ENCODE measurements at regions not wholly inside any gene's neighbourhood (a gene's known extent, or its start where the extent isn't known, plus 50 kb on each side); places are given as distances from the start of the nearest gene placed in this dataset.

DNA sequence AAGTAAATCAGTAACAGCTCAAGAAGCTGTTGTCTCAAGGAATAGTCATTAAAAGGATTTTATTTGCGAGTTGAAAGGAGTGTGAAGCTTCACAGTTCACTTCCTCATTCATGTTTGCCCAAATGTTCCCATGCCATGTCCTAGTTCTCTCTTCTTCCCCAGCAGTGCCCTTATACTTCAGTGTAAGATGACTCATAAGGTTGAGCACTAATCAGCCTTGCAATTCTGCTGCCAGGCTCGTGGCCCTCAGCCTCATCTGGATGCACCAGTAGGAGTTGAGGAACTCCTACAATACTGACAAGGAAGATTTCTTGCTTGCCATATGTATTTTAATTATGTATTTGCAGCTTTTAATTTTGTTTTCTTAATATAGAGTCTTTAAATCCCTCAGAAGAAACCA, 1980.4 kb downstream of the SUCLG1 start:
- dilution Hi-C loops (cut with MboI; ENCODE audit: extremely low pct_ligation_motif_present, low sequenced_read_pairs), result no loop called here
- FAIRE-seq (no peak), DNase-seq (ENCODE audit: low read depth, low spot score) (no peak)
- Histone ChIP-seq H3K9ac (ENCODE audit: control insufficient read depth, extremely low read depth, insufficient read depth, low read length) (no peak overlapping the region), H3K27me3 (ENCODE audit: control insufficient read depth, extremely low read depth, insufficient read depth, low read length) (no peaks in the 10 kb centered on the region), H3K4me2 (ENCODE audit: control insufficient read depth, extremely low read depth, insufficient read depth, low read depth, low read length) (no peak overlapping the region), H3K4me3 (ENCODE audit: control insufficient read depth in 2 of 3, extremely low read depth in 1 of 3, insufficient read depth in 2 of 3, low read depth in 1 of 3, low read length in 3 of 3) (no peak overlapping the region), H4K20me1 (ENCODE audit: control insufficient read depth, extremely low read depth, insufficient read depth, low read length) (no peaks in the 10 kb centered on the region), H3K9me3 (ENCODE audit: control insufficient read depth, low read depth, low read length) (peaks cover 1% of the 10 kb centered on the region), H3K79me2 (ENCODE audit: control insufficient read depth, insufficient read depth, low read length) (no peaks in the 10 kb centered on the region), H3K9me1 (ENCODE audit: control insufficient read depth, extremely low read depth, insufficient read depth, low read length) (no peaks in the 10 kb centered on the region), H2AFZ (ENCODE audit: control insufficient read depth, low read length) (no peak overlapping the region), H3K36me3 (ENCODE audit: control insufficient read depth in 2 of 2, extremely low read depth in 1 of 2, insufficient read depth in 2 of 2, low read length in 2 of 2) (no peaks in the 10 kb centered on the region), H3K27ac (ENCODE audit: control insufficient read depth, insufficient read depth, low read length) (no peak overlapping the region), H3K4me1 (ENCODE audit: control insufficient read depth, extremely low read depth, insufficient read depth, low read length) (no peaks in the 10 kb centered on the region)
- TF ChIP-seq, protein P1, sequence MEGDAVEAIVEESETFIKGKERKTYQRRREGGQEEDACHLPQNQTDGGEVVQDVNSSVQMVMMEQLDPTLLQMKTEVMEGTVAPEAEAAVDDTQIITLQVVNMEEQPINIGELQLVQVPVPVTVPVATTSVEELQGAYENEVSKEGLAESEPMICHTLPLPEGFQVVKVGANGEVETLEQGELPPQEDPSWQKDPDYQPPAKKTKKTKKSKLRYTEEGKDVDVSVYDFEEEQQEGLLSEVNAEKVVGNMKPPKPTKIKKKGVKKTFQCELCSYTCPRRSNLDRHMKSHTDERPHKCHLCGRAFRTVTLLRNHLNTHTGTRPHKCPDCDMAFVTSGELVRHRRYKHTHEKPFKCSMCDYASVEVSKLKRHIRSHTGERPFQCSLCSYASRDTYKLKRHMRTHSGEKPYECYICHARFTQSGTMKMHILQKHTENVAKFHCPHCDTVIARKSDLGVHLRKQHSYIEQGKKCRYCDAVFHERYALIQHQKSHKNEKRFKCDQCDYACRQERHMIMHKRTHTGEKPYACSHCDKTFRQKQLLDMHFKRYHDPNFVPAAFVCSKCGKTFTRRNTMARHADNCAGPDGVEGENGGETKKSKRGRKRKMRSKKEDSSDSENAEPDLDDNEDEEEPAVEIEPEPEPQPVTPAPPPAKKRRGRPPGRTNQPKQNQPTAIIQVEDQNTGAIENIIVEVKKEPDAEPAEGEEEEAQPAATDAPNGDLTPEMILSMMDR (optimal IDR thresholded peaks at IDR 0.05 in 1 of 3, IDR thresholded peaks at IDR 0.05 in 1 of 3, conservative IDR thresholded peaks at IDR 0.05 in 1 of 3; ENCODE audit: extremely low read depth in 1 of 3, insufficient read depth in 2 of 3, low read length in 3 of 3), result no peak
- no peak for TF ChIP-seq EZH2 (IDR thresholded peaks at IDR 0.05; ENCODE audit: low read length)

DNA sequence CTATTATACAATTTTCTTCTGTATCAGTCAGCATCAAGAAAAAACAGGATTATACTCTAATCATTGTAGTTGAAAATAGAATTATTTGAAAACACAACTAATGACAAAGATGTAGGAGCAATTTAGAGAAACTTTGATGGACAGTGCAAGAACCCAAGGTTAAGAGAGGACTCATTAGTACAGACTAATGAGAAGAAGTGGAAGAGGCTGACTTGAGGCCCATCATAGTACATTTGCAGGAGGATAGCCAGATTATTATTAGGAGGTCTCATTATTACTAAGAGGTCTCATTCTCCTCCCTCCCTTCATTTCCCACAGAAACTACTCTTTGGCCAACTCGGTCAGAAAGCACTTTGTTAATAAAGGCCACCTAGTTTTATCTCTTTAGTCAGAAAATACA, 1983.0 kb downstream of the SUCLG1 start:
- Histone ChIP-seq H3K4me2 (ENCODE audit: control insufficient read depth, extremely low read depth, insufficient read depth, low read depth, low read length) (no peak overlapping the region), H2AFZ (ENCODE audit: control insufficient read depth, low read length) (no peak overlapping the region), H3K4me1 (ENCODE audit: control insufficient read depth, extremely low read depth, insufficient read depth, low read length) (no peaks in the 10 kb centered on the region), H3K27me3 (ENCODE audit: control insufficient read depth, extremely low read depth, insufficient read depth, low read length) (no peaks in the 10 kb centered on the region), H3K9me1 (ENCODE audit: control insufficient read depth, extremely low read depth, insufficient read depth, low read length) (no peaks in the 10 kb centered on the region), H3K36me3 (ENCODE audit: control insufficient read depth in 2 of 2, extremely low read depth in 1 of 2, insufficient read depth in 2 of 2, low read length in 2 of 2) (no peaks in the 10 kb centered on the region), H3K79me2 (ENCODE audit: control insufficient read depth, insufficient read depth, low read length) (no peaks in the 10 kb centered on the region), H3K4me3 (ENCODE audit: control insufficient read depth in 2 of 3, extremely low read depth in 1 of 3, insufficient read depth in 2 of 3, low read depth in 1 of 3, low read length in 3 of 3) (no peak overlapping the region), H4K20me1 (ENCODE audit: control insufficient read depth, extremely low read depth, insufficient read depth, low read length) (no peaks in the 10 kb centered on the region), H3K9ac (ENCODE audit: control insufficient read depth, extremely low read depth, insufficient read depth, low read length) (no peak overlapping the region), H3K27ac (ENCODE audit: control insufficient read depth, insufficient read depth, low read length) (no peak overlapping the region), H3K9me3 (ENCODE audit: control insufficient read depth, low read depth, low read length) (no peaks in the 10 kb centered on the region)
- dilution Hi-C loops (cut with MboI; ENCODE audit: extremely low pct_ligation_motif_present, low sequenced_read_pairs), result no loop called here
- FAIRE-seq (no peak), DNase-seq (ENCODE audit: low read depth, low spot score) (no peak)
- TF ChIP-seq, protein P1 (optimal IDR thresholded peaks at IDR 0.05 in 1 of 3, IDR thresholded peaks at IDR 0.05 in 1 of 3, conservative IDR thresholded peaks at IDR 0.05 in 1 of 3; ENCODE audit: extremely low read depth in 1 of 3, insufficient read depth in 2 of 3, low read length in 3 of 3), result no peak
